Erythroblast (primary cell): ENCODE measurements at regions not wholly inside any gene's neighbourhood (a gene's known extent, or its start where the extent isn't known, plus 50 kb on each side); places are given as distances from the start of the nearest gene placed in this dataset.

Experiments
- GATA1 ChIP-seq: IDR thresholded peaks from 2 replicates; pipeline ENCODE4 v1.6.1; 2011; ENCODE audit warnings: low read depth, mild to moderate bottlenecking, control low read depth, low read length, moderate library complexity
- POLR2A ChIP-seq: IDR thresholded peaks from 2 replicates; pipeline ENCODE4 v1.6.1; 2011; ENCODE audit warnings: mild to moderate bottlenecking, low read length

- TF ChIP-seq POLR2A = no peak
- TF ChIP-seq GATA1 = no peak
Observed at GRCh38 chr5:91293131-91293530, 90.0 kb downstream of the ARRDC3 start.
